ENCODE measurements at regions not wholly inside any gene's neighbourhood (a gene's known extent, or its start where the extent isn't known, plus 50 kb on each side); places are given as distances from the start of the nearest gene placed in this dataset.

GRCh38 chr4:110753466-110753865, 130.6 kb upstream of the PITX2 start:
- no peak overlapping the region for H3K4me3 Mint-ChIP-seq (ENCODE audit: unreplicated experiment)
- H3K27ac Mint-ChIP-seq (ENCODE audit: unreplicated experiment): no peak overlapping the region
- TF ChIP-seq, protein P1, sequence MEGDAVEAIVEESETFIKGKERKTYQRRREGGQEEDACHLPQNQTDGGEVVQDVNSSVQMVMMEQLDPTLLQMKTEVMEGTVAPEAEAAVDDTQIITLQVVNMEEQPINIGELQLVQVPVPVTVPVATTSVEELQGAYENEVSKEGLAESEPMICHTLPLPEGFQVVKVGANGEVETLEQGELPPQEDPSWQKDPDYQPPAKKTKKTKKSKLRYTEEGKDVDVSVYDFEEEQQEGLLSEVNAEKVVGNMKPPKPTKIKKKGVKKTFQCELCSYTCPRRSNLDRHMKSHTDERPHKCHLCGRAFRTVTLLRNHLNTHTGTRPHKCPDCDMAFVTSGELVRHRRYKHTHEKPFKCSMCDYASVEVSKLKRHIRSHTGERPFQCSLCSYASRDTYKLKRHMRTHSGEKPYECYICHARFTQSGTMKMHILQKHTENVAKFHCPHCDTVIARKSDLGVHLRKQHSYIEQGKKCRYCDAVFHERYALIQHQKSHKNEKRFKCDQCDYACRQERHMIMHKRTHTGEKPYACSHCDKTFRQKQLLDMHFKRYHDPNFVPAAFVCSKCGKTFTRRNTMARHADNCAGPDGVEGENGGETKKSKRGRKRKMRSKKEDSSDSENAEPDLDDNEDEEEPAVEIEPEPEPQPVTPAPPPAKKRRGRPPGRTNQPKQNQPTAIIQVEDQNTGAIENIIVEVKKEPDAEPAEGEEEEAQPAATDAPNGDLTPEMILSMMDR (IDR thresholded peaks at IDR 0.05; ENCODE audit: unreplicated experiment): no peak
- no peak for DNase-seq (ENCODE audit: low spot score)
- H3K36me3 Mint-ChIP-seq (ENCODE audit: low read depth, unreplicated experiment): no peaks in the 10 kb centered on the region
- no peaks in the 10 kb centered on the region for H3K9me3 Mint-ChIP-seq (ENCODE audit: unreplicated experiment)
- H3K4me1 Mint-ChIP-seq (ENCODE audit: unreplicated experiment): peaks cover 5% of the 10 kb centered on the region
- H3K27me3 Mint-ChIP-seq (ENCODE audit: unreplicated experiment): no peaks in the 10 kb centered on the region

- Mint-ChIP-seq H3K27ac (ENCODE audit: unreplicated experiment) (no peak overlapping the region), H3K9me3 (ENCODE audit: unreplicated experiment) (no peaks in the 10 kb centered on the region), H3K36me3 (ENCODE audit: low read depth, unreplicated experiment) (no peaks in the 10 kb centered on the region), H3K4me3 (ENCODE audit: unreplicated experiment) (no peak overlapping the region), H3K4me1 (ENCODE audit: unreplicated experiment) (peaks cover 5% of the 10 kb centered on the region), H3K27me3 (ENCODE audit: unreplicated experiment) (no peaks in the 10 kb centered on the region)
- TF ChIP-seq, protein P1 (IDR thresholded peaks at IDR 0.05; ENCODE audit: unreplicated experiment): no peak
- DNase-seq (ENCODE audit: low spot score): no peak
These were observed 131.8 kb upstream of the PITX2 start for GRCh38 chr4:110754716-110755115.

GRCh38 chr4:110769578-110769977, 146.7 kb upstream of the PITX2 start:
- H3K27ac Mint-ChIP-seq (ENCODE audit: unreplicated experiment): no peak overlapping the region
- TF ChIP-seq, protein P1 (IDR thresholded peaks at IDR 0.05; ENCODE audit: unreplicated experiment): no peak
- no peaks in the 10 kb centered on the region for H3K27me3 Mint-ChIP-seq (ENCODE audit: unreplicated experiment)
- no peaks in the 10 kb centered on the region for H3K4me1 Mint-ChIP-seq (ENCODE audit: unreplicated experiment)
- no peak overlapping the region for H3K4me3 Mint-ChIP-seq (ENCODE audit: unreplicated experiment)
- H3K36me3 Mint-ChIP-seq (ENCODE audit: low read depth, unreplicated experiment): no peaks in the 10 kb centered on the region
- H3K9me3 Mint-ChIP-seq (ENCODE audit: unreplicated experiment): no peaks in the 10 kb centered on the region
- DNase-seq (ENCODE audit: low spot score): no peak

DNA sequence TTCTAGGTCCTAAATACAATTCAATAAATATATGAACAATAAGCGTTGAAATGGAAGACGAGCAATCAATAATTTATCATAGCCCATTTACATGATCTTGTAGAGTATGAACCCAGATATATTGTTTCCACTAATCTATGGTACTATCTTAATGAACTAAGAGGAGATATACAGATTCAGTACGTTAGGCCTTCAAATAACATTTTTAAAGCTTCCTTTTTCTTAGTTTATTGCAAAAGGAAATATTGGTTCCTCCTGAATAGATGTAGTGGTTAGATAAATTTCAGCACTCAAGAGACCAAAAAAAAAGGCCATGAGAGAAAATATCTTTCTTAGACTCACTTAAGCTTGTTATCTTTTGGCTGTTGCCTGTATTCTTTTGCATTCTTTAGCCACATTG, 147.5 kb upstream of the PITX2 start:
- TF ChIP-seq, protein P1 (IDR thresholded peaks at IDR 0.05; ENCODE audit: unreplicated experiment): no peak
- Mint-ChIP-seq H3K4me3 (ENCODE audit: unreplicated experiment) (no peak overlapping the region), H3K9me3 (ENCODE audit: unreplicated experiment) (no peaks in the 10 kb centered on the region), H3K36me3 (ENCODE audit: low read depth, unreplicated experiment) (no peaks in the 10 kb centered on the region), H3K27ac (ENCODE audit: unreplicated experiment) (no peak overlapping the region), H3K27me3 (ENCODE audit: unreplicated experiment) (no peaks in the 10 kb centered on the region), H3K4me1 (ENCODE audit: unreplicated experiment) (no peaks in the 10 kb centered on the region)
- no peak for DNase-seq (ENCODE audit: low spot score)

GRCh38 chr4:110778521-110778920, 155.6 kb upstream of the PITX2 start:
- TF ChIP-seq, protein P1 (IDR thresholded peaks at IDR 0.05; ENCODE audit: unreplicated experiment): no peak
- DNase-seq (ENCODE audit: low spot score): no peak
- Mint-ChIP-seq H3K4me3 (ENCODE audit: unreplicated experiment) (no peak overlapping the region), H3K9me3 (ENCODE audit: unreplicated experiment) (no peaks in the 10 kb centered on the region), H3K27me3 (ENCODE audit: unreplicated experiment) (no peaks in the 10 kb centered on the region), H3K4me1 (ENCODE audit: unreplicated experiment) (peaks cover 8% of the 10 kb centered on the region), H3K27ac (ENCODE audit: unreplicated experiment) (no peak overlapping the region), H3K36me3 (ENCODE audit: low read depth, unreplicated experiment) (no peaks in the 10 kb centered on the region)
